Endodermal cell (in vitro differentiated cells): ENCODE measurements at regions not wholly inside any gene's neighbourhood (a gene's known extent, or its start where the extent isn't known, plus 50 kb on each side); places are given as distances from the start of the nearest gene placed in this dataset.
"Not testable (repeated sequence)": the region's sequence is repeated elsewhere in the genome, so short reads cannot be mapped to it uniquely, and the experiment has no call there.

Source experiments
- DNase-seq: peaks from one replicate; pipeline ENCODE4 v3.0.0-alpha.2; 2017
- H3K27ac ChIP-seq: 2 replicates; pipeline ENCODE4 v1.5.1; 2013; ENCODE audit warnings: mild to moderate bottlenecking, low read depth, low read length, moderate library complexity
- H3K27me3 ChIP-seq: 2 replicates; pipeline ENCODE4 v1.6.1; 2013; ENCODE audit warnings: mild to moderate bottlenecking, low read length, moderate library complexity; ENCODE audit not compliant: insufficient read depth, control insufficient read depth, poor library complexity, severe bottlenecking
- H3K36me3 ChIP-seq: 2 replicates; pipeline ENCODE4 v1.7.0; 2013; ENCODE audit warnings: mild to moderate bottlenecking, low read length, moderate library complexity; ENCODE audit not compliant: control insufficient read depth, insufficient read depth
- H3K4me1 ChIP-seq: one replicate; pipeline ENCODE4 v1.7.0; 2013; ENCODE audit warnings: low read length; ENCODE audit not compliant: control insufficient read depth, insufficient read depth
- H3K4me3 ChIP-seq: 2 replicates; pipeline ENCODE4 v1.5.1; 2013; ENCODE audit warnings: mild to moderate bottlenecking, low read length, moderate library complexity
- H3K9ac ChIP-seq: 2 replicates; pipeline ENCODE4 v1.6.1; 2013; ENCODE audit warnings: mild to moderate bottlenecking, low read length, moderate library complexity; ENCODE audit not compliant: poor library complexity, severe bottlenecking; ENCODE audit errors: extremely low read depth
- H3K9me3 ChIP-seq: 2 replicates; pipeline ENCODE4 v1.6.1; 2013; ENCODE audit warnings: mild to moderate bottlenecking, low read length, moderate library complexity; ENCODE audit not compliant: control insufficient read depth
- H3K27ac Mint-ChIP-seq: 2 replicates; pipeline ENCODE4 v1.8.0; 2020; ENCODE audit warnings: mixed read lengths
- H3K27me3 Mint-ChIP-seq: 2 replicates; pipeline ENCODE4 v1.8.0; 2021; ENCODE audit warnings: mild to moderate bottlenecking, mixed read lengths; ENCODE audit not compliant: insufficient read depth
- H3K36me3 Mint-ChIP-seq: 2 replicates; pipeline ENCODE4 v1.8.0; 2020; ENCODE audit warnings: low read depth, mixed read lengths
- H3K4me1 Mint-ChIP-seq: 2 replicates; pipeline ENCODE4 v1.8.0; 2020; ENCODE audit warnings: mixed read lengths
- H3K4me3 Mint-ChIP-seq: 2 replicates; pipeline ENCODE4 v1.8.0; 2020; ENCODE audit warnings: mild to moderate bottlenecking, moderate library complexity, mixed read lengths
- H3K9me3 Mint-ChIP-seq: 2 replicates; pipeline ENCODE4 v1.8.0; 2020; ENCODE audit warnings: mild to moderate bottlenecking, mixed read lengths
- WGBS, 2 experiments: methylation state at CpG; one replicate each; pipeline versions ENCODE4 v1.1.5 to v1.1.7; 2013; ENCODE audit warnings: missing lambda C conversion rate in 2 of 2, mixed read lengths in 1 of 2; ENCODE audit not compliant: insufficient coverage in 1 of 2, insufficient read length in 1 of 2; 5-methylcytosine and 5-hydroxymethylcytosine counted together
- TF ChIP-seq, protein P1 (sequence below): fragments of 200-600 bp; sonication (generic); conservative IDR thresholded peaks from 2 replicates; pipeline ENCODE4 v1.5.0; 2021; ENCODE audit warnings: antibody characterized with exemption, mild to moderate bottlenecking

DNA sequence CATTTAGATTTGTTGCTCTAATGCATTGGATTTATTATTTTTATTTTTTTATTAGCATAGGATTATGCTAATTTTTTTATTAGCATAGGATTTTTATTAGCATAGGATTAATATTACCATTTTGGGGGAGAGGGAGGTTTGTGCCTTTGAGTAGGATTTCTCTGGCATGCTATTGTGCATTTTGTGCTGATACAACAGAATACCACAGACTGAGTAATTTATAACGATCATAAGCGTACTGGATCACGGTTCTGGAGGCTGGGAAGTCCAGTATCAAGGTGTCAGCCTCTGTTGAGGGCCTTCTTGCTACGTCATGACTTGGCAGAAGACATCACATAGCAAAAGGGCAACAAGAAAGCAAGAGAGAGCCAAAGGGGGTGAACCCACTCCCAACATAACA is 187.5 kb downstream of the XPNPEP1 start:
- H3K27ac Mint-ChIP-seq: no peak overlapping the region
- H3K4me1 ChIP-seq: no peaks in the 10 kb centered on the region
- no peaks in the 10 kb centered on the region for H3K27me3 ChIP-seq
- no peak overlapping the region for H3K27ac ChIP-seq
- H3K27me3 Mint-ChIP-seq: peaks cover 2% of the 10 kb centered on the region
- no peaks in the 10 kb centered on the region for H3K36me3 Mint-ChIP-seq
- H3K4me3 Mint-ChIP-seq: no peak overlapping the region
- H3K4me3 ChIP-seq: no peak overlapping the region
- WGBS, 2 experiments: 63 to 73% methylated on average over 3 to 4 of the region's 4 CpGs
- no peaks in the 10 kb centered on the region for H3K36me3 ChIP-seq
- TF ChIP-seq, protein P1, sequence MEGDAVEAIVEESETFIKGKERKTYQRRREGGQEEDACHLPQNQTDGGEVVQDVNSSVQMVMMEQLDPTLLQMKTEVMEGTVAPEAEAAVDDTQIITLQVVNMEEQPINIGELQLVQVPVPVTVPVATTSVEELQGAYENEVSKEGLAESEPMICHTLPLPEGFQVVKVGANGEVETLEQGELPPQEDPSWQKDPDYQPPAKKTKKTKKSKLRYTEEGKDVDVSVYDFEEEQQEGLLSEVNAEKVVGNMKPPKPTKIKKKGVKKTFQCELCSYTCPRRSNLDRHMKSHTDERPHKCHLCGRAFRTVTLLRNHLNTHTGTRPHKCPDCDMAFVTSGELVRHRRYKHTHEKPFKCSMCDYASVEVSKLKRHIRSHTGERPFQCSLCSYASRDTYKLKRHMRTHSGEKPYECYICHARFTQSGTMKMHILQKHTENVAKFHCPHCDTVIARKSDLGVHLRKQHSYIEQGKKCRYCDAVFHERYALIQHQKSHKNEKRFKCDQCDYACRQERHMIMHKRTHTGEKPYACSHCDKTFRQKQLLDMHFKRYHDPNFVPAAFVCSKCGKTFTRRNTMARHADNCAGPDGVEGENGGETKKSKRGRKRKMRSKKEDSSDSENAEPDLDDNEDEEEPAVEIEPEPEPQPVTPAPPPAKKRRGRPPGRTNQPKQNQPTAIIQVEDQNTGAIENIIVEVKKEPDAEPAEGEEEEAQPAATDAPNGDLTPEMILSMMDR: no peak
- DNase-seq: no peak
- H3K9ac ChIP-seq: no peak overlapping the region
- H3K9me3 ChIP-seq: no peaks in the 10 kb centered on the region
- H3K4me1 Mint-ChIP-seq: no peaks in the 10 kb centered on the region
- no peaks in the 10 kb centered on the region for H3K9me3 Mint-ChIP-seq

DNA sequence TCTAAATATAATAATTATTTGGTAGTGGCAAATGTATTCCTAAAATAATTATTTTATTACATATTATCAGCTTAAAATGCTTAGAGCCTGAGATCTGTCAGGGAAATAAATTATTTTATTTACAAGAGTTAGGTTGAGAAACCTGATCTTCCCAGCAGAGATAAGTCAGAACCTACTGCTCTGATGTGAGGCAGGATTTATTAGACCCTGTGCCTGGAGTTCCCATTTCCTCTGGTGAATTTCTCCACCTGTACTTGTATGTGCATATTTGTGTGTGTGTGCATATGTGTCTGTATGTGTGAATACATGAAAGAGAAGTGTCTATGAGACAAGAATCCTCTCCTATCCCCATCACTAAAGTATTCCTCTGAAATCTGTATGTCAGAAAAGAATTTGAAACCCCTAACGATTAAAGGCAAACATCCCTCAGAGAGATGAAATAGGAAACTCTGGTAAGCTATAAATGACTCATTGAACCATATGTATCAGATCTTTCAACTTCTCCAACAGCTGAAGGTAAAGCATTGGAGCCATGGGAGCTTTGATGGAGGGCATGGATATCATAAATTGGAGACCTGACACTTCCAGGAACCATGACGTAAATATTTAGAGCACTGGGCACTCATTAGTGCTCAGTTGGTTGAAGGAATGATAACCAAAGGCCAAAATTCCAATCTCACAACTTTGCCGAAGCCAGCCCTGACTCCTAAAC is 190.9 kb downstream of the XPNPEP1 start:
- H3K4me1 ChIP-seq: no peaks in the 10 kb centered on the region
- no peak overlapping the region for H3K27ac ChIP-seq

DNA sequence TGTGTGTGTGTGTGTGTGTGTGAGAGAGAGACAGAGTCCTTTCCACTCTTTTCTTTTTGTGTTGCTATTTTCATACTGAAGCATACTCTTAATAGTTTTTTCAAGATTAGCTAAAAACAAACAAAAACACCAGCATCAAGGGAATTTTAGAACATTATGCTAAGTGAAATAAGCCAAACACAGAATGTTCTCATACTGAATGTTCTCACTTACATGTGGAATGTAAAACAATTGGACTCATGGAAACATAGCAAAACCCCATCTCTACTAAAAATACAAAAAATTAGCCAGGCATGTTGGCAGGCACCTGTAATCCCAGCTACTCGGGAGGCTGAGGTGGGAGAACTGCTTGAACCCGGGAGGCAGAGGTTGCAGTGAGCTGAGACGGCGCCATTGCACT is 193.4 kb downstream of the XPNPEP1 start:
- H3K9me3 Mint-ChIP-seq, H3K4me3 Mint-ChIP-seq, H3K27ac ChIP-seq, H3K4me1 ChIP-seq, H3K36me3 Mint-ChIP-seq, H3K27ac Mint-ChIP-seq, H3K27me3 Mint-ChIP-seq, H3K27me3 ChIP-seq, H3K4me3 ChIP-seq, DNase-seq, H3K36me3 ChIP-seq, H3K4me1 Mint-ChIP-seq, H3K9ac ChIP-seq, H3K9me3 ChIP-seq: not testable (repeated sequence)
- 71 to 80% methylated on average over 4 of the region's 4 CpGs for WGBS, 2 experiments

More for the DNA sequence above, 190.9 kb downstream of the XPNPEP1 start:
- Mint-ChIP-seq H3K9me3 (no peaks in the 10 kb centered on the region), H3K27ac (no peak overlapping the region), H3K27me3 (no peaks in the 10 kb centered on the region), H3K36me3 (no peaks in the 10 kb centered on the region), H3K4me1 (no peaks in the 10 kb centered on the region), H3K4me3 (no peak overlapping the region)
- Histone ChIP-seq H3K9ac (no peak overlapping the region), H3K36me3 (no peaks in the 10 kb centered on the region), H3K27me3 (no peaks in the 10 kb centered on the region), H3K9me3 (no peaks in the 10 kb centered on the region), H3K4me3 (no peak overlapping the region)
- no peak for DNase-seq
- TF ChIP-seq, protein P1: no peak
- 83 to 84% methylated on average over 2 to 3 of the region's 3 CpGs for WGBS, 2 experiments

GRCh38 chr10:109727436-109727835 is 195.9 kb downstream of the XPNPEP1 start:
- Histone ChIP-seq H3K9ac (no peak overlapping the region), H3K27ac (no peak overlapping the region), H3K4me1 (no peaks in the 10 kb centered on the region), H3K9me3 (peaks cover 6% of the 10 kb centered on the region), H3K4me3 (no peak overlapping the region), H3K36me3 (no peaks in the 10 kb centered on the region), H3K27me3 (no peaks in the 10 kb centered on the region)
- Mint-ChIP-seq H3K36me3 (no peaks in the 10 kb centered on the region), H3K9me3 (no peaks in the 10 kb centered on the region), H3K4me1 (no peaks in the 10 kb centered on the region), H3K27ac (no peak overlapping the region), H3K27me3 (no peaks in the 10 kb centered on the region), H3K4me3 (no peak overlapping the region)
- TF ChIP-seq, protein P1: no peak
- DNase-seq: no peak
- WGBS, 2 experiments: 40 to 68% methylated on average over 1 of the region's 1 CpG
